Astrocyte of the spinal cord (primary cell): ENCODE measurements at regions not wholly inside any gene's neighbourhood (a gene's known extent, or its start where the extent isn't known, plus 50 kb on each side); places are given as distances from the start of the nearest gene placed in this dataset.

Experiments used
- DNase-seq: peaks from one replicate; pipeline ENCODE4 v3.0.0; 2011; ENCODE audit warnings: low read depth, low spot score
- H3K4me3 ChIP-seq: 2 replicates; pipeline ENCODE4 v1.5.1; 2011; ENCODE audit warnings: low read depth, mild to moderate bottlenecking, low read length, moderate library complexity
- in situ Hi-C: cut with HindIII; loops from 2 replicates; pipeline ENCODE4 v1.10.0; 2017; ENCODE audit warnings: low sequenced_read_pairs
- TF ChIP-seq, protein P1 (sequence below): IDR thresholded peaks from 2 replicates; pipeline ENCODE4 v1.5.1; 2012; ENCODE audit warnings: low read depth, mild to moderate bottlenecking, low read length, inconsistent platforms

- TF ChIP-seq, protein P1, sequence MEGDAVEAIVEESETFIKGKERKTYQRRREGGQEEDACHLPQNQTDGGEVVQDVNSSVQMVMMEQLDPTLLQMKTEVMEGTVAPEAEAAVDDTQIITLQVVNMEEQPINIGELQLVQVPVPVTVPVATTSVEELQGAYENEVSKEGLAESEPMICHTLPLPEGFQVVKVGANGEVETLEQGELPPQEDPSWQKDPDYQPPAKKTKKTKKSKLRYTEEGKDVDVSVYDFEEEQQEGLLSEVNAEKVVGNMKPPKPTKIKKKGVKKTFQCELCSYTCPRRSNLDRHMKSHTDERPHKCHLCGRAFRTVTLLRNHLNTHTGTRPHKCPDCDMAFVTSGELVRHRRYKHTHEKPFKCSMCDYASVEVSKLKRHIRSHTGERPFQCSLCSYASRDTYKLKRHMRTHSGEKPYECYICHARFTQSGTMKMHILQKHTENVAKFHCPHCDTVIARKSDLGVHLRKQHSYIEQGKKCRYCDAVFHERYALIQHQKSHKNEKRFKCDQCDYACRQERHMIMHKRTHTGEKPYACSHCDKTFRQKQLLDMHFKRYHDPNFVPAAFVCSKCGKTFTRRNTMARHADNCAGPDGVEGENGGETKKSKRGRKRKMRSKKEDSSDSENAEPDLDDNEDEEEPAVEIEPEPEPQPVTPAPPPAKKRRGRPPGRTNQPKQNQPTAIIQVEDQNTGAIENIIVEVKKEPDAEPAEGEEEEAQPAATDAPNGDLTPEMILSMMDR: no peak
- H3K4me3 ChIP-seq: no peak overlapping the region
- in situ Hi-C loops: no loop called here
- DNase-seq: no peak
Measured at GRCh38 chr14:81784084-81784483, 250.4 kb upstream of the SEL1L start.

GRCh38 chr14:81797315-81797714 lies 263.7 kb upstream of the SEL1L start:
- DNase-seq: no peak
- H3K4me3 ChIP-seq: no peak overlapping the region
- TF ChIP-seq, protein P1: no peak
- in situ Hi-C loops: no loop called here

GRCh38 chr14:81801921-81802320 lies 268.3 kb upstream of the SEL1L start:
- H3K4me3 ChIP-seq: no peak overlapping the region
- DNase-seq: no peak
- in situ Hi-C loops: no loop called here
- TF ChIP-seq, protein P1: no peak

DNA sequence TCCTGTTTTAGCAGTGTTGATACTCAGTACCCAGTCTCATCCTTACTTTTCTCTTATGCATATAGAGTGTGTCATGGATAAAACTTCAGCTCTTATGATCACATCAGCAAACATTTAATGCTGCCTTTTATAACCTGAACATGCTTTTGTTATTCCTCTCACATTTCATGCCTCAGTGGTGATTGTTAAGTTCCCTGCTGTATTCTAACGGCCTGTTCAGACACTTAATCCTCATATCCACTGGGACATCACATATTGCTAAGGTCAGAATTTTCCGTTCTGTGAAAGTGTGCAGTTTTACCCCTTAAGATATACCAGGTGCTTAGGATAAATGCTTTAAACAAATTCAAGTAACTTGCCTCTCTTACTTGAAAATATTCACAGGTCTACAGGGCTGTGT lies 268.7 kb upstream of the SEL1L start:
- no peak overlapping the region for H3K4me3 ChIP-seq
- in situ Hi-C loops: no loop called here
- TF ChIP-seq, protein P1: no peak
- no peak for DNase-seq

DNA sequence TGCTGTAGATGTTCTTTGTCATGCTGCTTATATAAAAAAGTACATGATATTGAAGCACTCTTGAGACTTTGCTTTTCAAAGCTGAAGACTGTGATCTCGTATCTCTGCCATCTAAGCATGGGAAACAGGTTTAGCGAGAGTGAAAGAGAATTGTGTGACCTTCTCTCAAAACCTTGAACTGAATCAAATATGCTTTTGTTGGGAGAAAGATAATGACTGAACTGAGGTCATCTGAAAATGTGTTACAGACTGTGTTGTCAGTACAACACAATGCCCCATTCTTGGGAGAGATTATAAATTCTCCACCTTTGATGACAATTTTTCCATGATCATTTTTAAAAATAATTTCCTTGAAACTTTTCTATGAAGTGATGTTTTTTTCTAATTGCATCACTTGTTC lies 272.1 kb upstream of the SEL1L start:
- TF ChIP-seq, protein P1: no peak
- no peak for DNase-seq
- in situ Hi-C loops: no loop called here
- no peak overlapping the region for H3K4me3 ChIP-seq

- TF ChIP-seq, protein P1: no peak
- no peak for DNase-seq
- H3K4me3 ChIP-seq: no peak overlapping the region
- in situ Hi-C loops: no loop called here
Measured at GRCh38 chr14:81811705-81812269, 278.1 kb upstream of the SEL1L start.

DNA sequence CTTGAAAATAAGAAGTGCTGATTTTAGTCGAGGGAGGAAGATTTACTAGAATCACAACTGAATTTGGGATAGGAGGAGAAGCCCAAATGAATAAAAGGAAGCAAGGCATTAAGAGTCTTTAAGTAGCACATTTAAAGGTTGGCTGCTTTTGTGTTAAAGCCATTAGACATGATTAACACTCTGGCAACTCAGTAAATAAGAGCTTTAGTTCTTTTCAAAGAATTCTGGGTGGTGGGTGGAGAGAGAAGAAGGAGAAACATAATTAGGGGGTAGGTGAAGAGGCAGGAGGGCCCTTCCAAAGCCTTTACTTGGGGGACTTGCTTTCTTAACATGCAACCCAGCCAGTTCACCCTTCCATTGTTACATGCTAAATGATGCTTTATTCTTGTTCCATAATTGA lies 284.6 kb upstream of the SEL1L start:
- in situ Hi-C loops: no loop called here
- TF ChIP-seq, protein P1: no peak
- H3K4me3 ChIP-seq: no peak overlapping the region
- no peak for DNase-seq
